ENCODE measurements at regions not wholly inside any gene's neighbourhood (a gene's known extent, or its start where the extent isn't known, plus 50 kb on each side); places are given as distances from the start of the nearest gene placed in this dataset.

- TF ChIP-seq, protein P1, sequence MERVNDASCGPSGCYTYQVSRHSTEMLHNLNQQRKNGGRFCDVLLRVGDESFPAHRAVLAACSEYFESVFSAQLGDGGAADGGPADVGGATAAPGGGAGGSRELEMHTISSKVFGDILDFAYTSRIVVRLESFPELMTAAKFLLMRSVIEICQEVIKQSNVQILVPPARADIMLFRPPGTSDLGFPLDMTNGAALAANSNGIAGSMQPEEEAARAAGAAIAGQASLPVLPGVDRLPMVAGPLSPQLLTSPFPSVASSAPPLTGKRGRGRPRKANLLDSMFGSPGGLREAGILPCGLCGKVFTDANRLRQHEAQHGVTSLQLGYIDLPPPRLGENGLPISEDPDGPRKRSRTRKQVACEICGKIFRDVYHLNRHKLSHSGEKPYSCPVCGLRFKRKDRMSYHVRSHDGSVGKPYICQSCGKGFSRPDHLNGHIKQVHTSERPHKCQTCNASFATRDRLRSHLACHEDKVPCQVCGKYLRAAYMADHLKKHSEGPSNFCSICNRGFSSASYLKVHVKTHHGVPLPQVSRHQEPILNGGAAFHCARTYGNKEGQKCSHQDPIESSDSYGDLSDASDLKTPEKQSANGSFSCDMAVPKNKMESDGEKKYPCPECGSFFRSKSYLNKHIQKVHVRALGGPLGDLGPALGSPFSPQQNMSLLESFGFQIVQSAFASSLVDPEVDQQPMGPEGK (CRISPR knock-in tag; IDR thresholded peaks at IDR 0.05; ENCODE audit: borderline replicate concordance), result no peak
- no peak for TF ChIP-seq ZNF565 (CRISPR knock-in tag; conservative IDR thresholded peaks at IDR 0.05; ENCODE audit: low read depth)
- TF ChIP-seq ZFP3 (CRISPR knock-in tag; IDR thresholded peaks at IDR 0.05), result no peak
Measured at GRCh38 chr11:11171854-11172253, 181.2 kb downstream of the CSNK2A3 start (continued).

- ATAC-seq, result no peak
- no peak for TF ChIP-seq OSR1 (CRISPR knock-in tag; IDR thresholded peaks at IDR 0.05)
- TF ChIP-seq, protein P2, sequence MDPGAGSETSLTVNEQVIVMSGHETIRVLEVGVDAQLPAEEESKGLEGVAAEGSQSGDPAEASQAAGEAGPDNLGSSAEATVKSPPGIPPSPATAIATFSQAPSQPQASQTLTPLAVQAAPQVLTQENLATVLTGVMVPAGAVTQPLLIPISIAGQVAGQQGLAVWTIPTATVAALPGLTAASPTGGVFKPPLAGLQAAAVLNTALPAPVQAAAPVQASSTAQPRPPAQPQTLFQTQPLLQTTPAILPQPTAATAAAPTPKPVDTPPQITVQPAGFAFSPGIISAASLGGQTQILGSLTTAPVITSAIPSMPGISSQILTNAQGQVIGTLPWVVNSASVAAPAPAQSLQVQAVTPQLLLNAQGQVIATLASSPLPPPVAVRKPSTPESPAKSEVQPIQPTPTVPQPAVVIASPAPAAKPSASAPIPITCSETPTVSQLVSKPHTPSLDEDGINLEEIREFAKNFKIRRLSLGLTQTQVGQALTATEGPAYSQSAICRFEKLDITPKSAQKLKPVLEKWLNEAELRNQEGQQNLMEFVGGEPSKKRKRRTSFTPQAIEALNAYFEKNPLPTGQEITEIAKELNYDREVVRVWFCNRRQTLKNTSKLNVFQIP (CRISPR knock-in tag; IDR thresholded peaks at IDR 0.05; ENCODE audit: borderline replicate concordance, low read depth), result no peak
Measured at GRCh38 chr11:11171285-11171684, 181.8 kb downstream of the CSNK2A3 start.

GRCh38 chr11:11170352-11171084 lies 182.5 kb downstream of the CSNK2A3 start:
- ATAC-seq, result no peak
- no peak for TF ChIP-seq OSR1 (CRISPR knock-in tag; IDR thresholded peaks at IDR 0.05)

DNA sequence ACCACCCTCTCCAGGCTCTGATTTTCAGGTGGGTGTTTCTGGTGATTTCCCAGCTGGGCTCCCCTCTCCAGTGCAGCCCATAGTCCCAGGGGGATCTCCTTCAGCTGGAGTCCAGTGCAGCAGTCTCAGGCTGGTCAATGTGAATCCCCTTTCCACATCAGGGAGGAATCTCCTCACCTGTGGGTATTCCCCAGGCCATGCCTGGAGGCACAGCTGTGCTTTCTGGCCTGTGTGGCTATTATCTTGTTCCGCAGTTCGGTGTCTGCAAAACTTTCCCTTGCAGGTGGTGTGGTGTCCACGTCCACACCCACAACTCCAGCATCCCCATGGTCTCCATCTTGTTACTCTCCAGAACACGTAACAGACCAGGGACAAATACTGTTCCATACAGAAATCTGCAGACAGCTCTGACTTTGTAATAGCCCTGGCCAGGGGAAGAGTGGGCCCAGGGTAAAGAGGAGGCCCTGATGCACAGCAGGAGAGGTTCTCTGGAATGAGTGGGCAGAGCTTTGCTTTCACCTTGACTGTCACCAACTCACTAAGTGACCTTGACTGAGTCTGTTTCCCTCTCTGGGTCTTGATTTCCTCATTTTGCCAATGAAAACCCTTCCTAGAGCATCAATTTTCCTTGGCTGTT lies 183.2 kb downstream of the CSNK2A3 start:
- no peak for ATAC-seq
- TF ChIP-seq, protein P3, sequence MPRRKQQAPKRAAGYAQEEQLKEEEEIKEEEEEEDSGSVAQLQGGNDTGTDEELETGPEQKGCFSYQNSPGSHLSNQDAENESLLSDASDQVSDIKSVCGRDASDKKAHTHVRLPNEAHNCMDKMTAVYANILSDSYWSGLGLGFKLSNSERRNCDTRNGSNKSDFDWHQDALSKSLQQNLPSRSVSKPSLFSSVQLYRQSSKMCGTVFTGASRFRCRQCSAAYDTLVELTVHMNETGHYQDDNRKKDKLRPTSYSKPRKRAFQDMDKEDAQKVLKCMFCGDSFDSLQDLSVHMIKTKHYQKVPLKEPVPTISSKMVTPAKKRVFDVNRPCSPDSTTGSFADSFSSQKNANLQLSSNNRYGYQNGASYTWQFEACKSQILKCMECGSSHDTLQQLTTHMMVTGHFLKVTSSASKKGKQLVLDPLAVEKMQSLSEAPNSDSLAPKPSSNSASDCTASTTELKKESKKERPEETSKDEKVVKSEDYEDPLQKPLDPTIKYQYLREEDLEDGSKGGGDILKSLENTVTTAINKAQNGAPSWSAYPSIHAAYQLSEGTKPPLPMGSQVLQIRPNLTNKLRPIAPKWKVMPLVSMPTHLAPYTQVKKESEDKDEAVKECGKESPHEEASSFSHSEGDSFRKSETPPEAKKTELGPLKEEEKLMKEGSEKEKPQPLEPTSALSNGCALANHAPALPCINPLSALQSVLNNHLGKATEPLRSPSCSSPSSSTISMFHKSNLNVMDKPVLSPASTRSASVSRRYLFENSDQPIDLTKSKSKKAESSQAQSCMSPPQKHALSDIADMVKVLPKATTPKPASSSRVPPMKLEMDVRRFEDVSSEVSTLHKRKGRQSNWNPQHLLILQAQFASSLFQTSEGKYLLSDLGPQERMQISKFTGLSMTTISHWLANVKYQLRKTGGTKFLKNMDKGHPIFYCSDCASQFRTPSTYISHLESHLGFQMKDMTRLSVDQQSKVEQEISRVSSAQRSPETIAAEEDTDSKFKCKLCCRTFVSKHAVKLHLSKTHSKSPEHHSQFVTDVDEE (CRISPR knock-in tag; IDR thresholded peaks at IDR 0.05), result no peak
- TF ChIP-seq RARB (CRISPR knock-in tag; IDR thresholded peaks at IDR 0.05) (no peak), CSDC2 (CRISPR knock-in tag; IDR thresholded peaks at IDR 0.05) (no peak), ZNF8 (CRISPR knock-in tag; IDR thresholded peaks at IDR 0.05) (no peak), ZFP3 (CRISPR knock-in tag; IDR thresholded peaks at IDR 0.05) (no peak), ZNF565 (CRISPR knock-in tag; conservative IDR thresholded peaks at IDR 0.05; ENCODE audit: low read depth) (no peak), SNAI2 (CRISPR knock-in tag; IDR thresholded peaks at IDR 0.05) (no peak), BACH2 (CRISPR knock-in tag; IDR thresholded peaks at IDR 0.05; ENCODE audit: borderline replicate concordance) (no peak), ZC3H10 (CRISPR knock-in tag; IDR thresholded peaks at IDR 0.05) (no peak), ISL1 (CRISPR knock-in tag; IDR thresholded peaks at IDR 0.05) (no peak), ZFP30 (CRISPR knock-in tag; IDR thresholded peaks at IDR 0.05) (no peak), CSRNP3 (CRISPR knock-in tag; IDR thresholded peaks at IDR 0.05) (no peak), ZNF70 (CRISPR knock-in tag; IDR thresholded peaks at IDR 0.05) (no peak), ARNTL (CRISPR knock-in tag; IDR thresholded peaks at IDR 0.05; ENCODE audit: borderline replicate concordance, low read depth) (no peak), ESRRG (CRISPR knock-in tag; IDR thresholded peaks at IDR 0.05) (no peak), PPARA (CRISPR knock-in tag; IDR thresholded peaks at IDR 0.05; ENCODE audit: borderline replicate concordance) (no peak), TOX (CRISPR knock-in tag; IDR thresholded peaks at IDR 0.05; ENCODE audit: borderline replicate concordance) (no peak)
- TF ChIP-seq, protein P1 (CRISPR knock-in tag; IDR thresholded peaks at IDR 0.05; ENCODE audit: borderline replicate concordance), result no peak
- TF ChIP-seq, protein P2 (CRISPR knock-in tag; IDR thresholded peaks at IDR 0.05; ENCODE audit: borderline replicate concordance, low read depth), result no peak
- TF ChIP-seq, protein P4, sequence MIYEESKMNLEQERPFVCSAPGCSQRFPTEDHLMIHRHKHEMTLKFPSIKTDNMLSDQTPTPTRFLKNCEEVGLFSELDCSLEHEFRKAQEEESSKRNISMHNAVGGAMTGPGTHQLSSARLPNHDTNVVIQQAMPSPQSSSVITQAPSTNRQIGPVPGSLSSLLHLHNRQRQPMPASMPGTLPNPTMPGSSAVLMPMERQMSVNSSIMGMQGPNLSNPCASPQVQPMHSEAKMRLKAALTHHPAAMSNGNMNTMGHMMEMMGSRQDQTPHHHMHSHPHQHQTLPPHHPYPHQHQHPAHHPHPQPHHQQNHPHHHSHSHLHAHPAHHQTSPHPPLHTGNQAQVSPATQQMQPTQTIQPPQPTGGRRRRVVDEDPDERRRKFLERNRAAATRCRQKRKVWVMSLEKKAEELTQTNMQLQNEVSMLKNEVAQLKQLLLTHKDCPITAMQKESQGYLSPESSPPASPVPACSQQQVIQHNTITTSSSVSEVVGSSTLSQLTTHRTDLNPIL (CRISPR knock-in tag; IDR thresholded peaks at IDR 0.05; ENCODE audit: low read depth), result no peak

All from SK-N-SH treated with all-trans-retinoic acid at 6 μM for 48 hours (cell line).